SK-N-SH (cell line): ENCODE measurements at regions not wholly inside any gene's neighbourhood (a gene's known extent, or its start where the extent isn't known, plus 50 kb on each side); places are given as distances from the start of the nearest gene placed in this dataset.

ENCODE experiments used
- CTCF ChIA-PET: fragments of 300-600, 350-600 bp; formaldehyde crosslinking; extraction: SDS; loops from one replicate; lab custom pipeline; 2021; lab: Yijun Ruan, JAX
- POLR2A ChIA-PET: fragments of 350-600 bp; sonication (Branson Sonifier 250); formaldehyde crosslinking; extraction: SDS; loops from one replicate; lab custom pipeline; 2020; ENCODE audit warnings: antibody characterized with exemption, inconsistent platforms; lab: Yijun Ruan, JAX
- DNase-seq: peaks from one replicate; pipeline ENCODE4 v3.0.0; 2012
- H2AFZ ChIP-seq: fragments of 200-600 bp; sonication (generic); 2 replicates; pipeline ENCODE4 v1.8.1; 2016; ENCODE audit warnings: antibody characterized with exemption, mild to moderate bottlenecking, low read depth
- H3F3A ChIP-seq: fragments of 200-600 bp; sonication (generic); replicated peaks from 2 replicates; pipeline ENCODE3; 2016; ENCODE audit warnings: antibody characterized with exemption, mild to moderate bottlenecking; ENCODE audit not compliant: insufficient read depth
- H3K27ac ChIP-seq, 2 experiments: fragments of 200-500 bp in 1 of 2; fragments of 200-600 bp in 1 of 2; sonication (Bioruptor generic) in 1 of 2; sonication (generic), shearing (Covaris generic) in 1 of 2; 2 replicates each; pipeline versions ENCODE4 v1.5.1 to v1.6.1; 2014 to 2016; ENCODE audit warnings: low read depth in 2 of 2, inconsistent platforms in 1 of 2, low read length in 1 of 2, mild to moderate bottlenecking in 1 of 2, mixed read lengths in 1 of 2
- H3K27me3 ChIP-seq: fragments of 200-600 bp; sonication (generic), shearing (Covaris generic); 2 replicates; pipeline ENCODE4 v1.6.1; 2016; ENCODE audit warnings: mixed run types; ENCODE audit not compliant: insufficient read depth
- H3K36me3 ChIP-seq, 2 experiments: fragments of 200-500 bp in 1 of 2; fragments of 200-600 bp in 1 of 2; sonication (Bioruptor generic) in 1 of 2; sonication (generic) in 1 of 2; replicated peaks in 1 of 2; 2 replicates each; pipeline versions ENCODE3 to v1.5.1; 2014 to 2016; ENCODE audit warnings: low read length in 1 of 2, mild to moderate bottlenecking in 1 of 2; ENCODE audit not compliant: insufficient read depth in 2 of 2, control insufficient read depth in 1 of 2
- H3K4me1 ChIP-seq, 2 experiments: fragments of 200-500 bp in 1 of 2; fragments of 200-600 bp in 1 of 2; sonication (Bioruptor generic) in 1 of 2; sonication (generic), shearing (Covaris generic) in 1 of 2; 2 replicates each; pipeline versions ENCODE4 v1.5.1 to v1.6.1; 2014 to 2016; ENCODE audit warnings: low read depth in 1 of 2, low read length in 1 of 2, mixed run types in 1 of 2; ENCODE audit not compliant: insufficient read depth in 2 of 2, control insufficient read depth in 1 of 2
- H3K4me2 ChIP-seq: fragments of 200-600 bp; sonication (generic), shearing (Covaris generic); 2 replicates; pipeline ENCODE4 v1.6.1; 2017; ENCODE audit warnings: mixed run types
- H3K4me3 ChIP-seq, 2 experiments: fragments of 200-500 bp in 1 of 2; fragments of 200-600 bp in 1 of 2; sonication (Bioruptor generic) in 1 of 2; sonication (generic), shearing (Covaris generic) in 1 of 2; 2 replicates each; pipeline versions ENCODE4 v1.5.1 to v1.8.1; 2014 to 2016; ENCODE audit warnings: low read depth in 2 of 2, inconsistent platforms in 1 of 2, low read length in 1 of 2, mild to moderate bottlenecking in 1 of 2, mixed read lengths in 1 of 2, moderate library complexity in 1 of 2
- H3K79me2 ChIP-seq: fragments of 200-600 bp; sonication (generic); 2 replicates; pipeline ENCODE4 v1.8.1; 2017; ENCODE audit warnings: mild to moderate bottlenecking; ENCODE audit not compliant: insufficient read depth
- H3K9ac ChIP-seq: fragments of 200-600 bp; sonication (generic); 2 replicates; pipeline ENCODE4 v1.6.1; 2017; ENCODE audit warnings: mixed run types
- H3K9me2 ChIP-seq: fragments of 200-600 bp; sonication (generic); 2 replicates; pipeline ENCODE4 v1.6.1; 2017; ENCODE audit warnings: mixed run types
- H3K9me3 ChIP-seq: fragments of 200-600 bp; sonication (generic); 2 replicates; pipeline ENCODE4 v1.6.1; 2017; ENCODE audit warnings: mixed run types, mild to moderate bottlenecking, moderate library complexity
- H4K20me1 ChIP-seq: fragments of 200-600 bp; sonication (generic); 2 replicates; pipeline ENCODE4 v1.6.1; 2017; ENCODE audit warnings: mild to moderate bottlenecking, mixed run types; ENCODE audit not compliant: insufficient read depth
- CHD2 ChIP-seq: fragments of 150-350 bp; IDR thresholded peaks from 2 replicates; pipeline ENCODE4 v1.6.1; 2018; ENCODE audit warnings: low read length; ENCODE audit not compliant: partially characterized antibody
- ELF1 ChIP-seq: IDR thresholded peaks from 2 replicates; pipeline ENCODE4 v1.4.0; 2012
- EP300 ChIP-seq, 2 experiments: IDR thresholded peaks; 2 replicates each; pipeline versions ENCODE4 v1.4.0 to v1.6.1; 2012; ENCODE audit warnings: borderline replicate concordance in 1 of 2, low read depth in 1 of 2, low read length in 1 of 2
- EZH2phosphoT487 ChIP-seq: fragments of 200-600 bp; sonication (generic); IDR thresholded peaks from 2 replicates; pipeline ENCODE4 v1.6.1; 2017; ENCODE audit warnings: low read depth, mixed run types, mild to moderate bottlenecking, antibody characterized with exemption, moderate library complexity, borderline replicate concordance
- FOXJ3 ChIP-seq: sonication (generic); formaldehyde crosslinking; IDR thresholded peaks from 2 replicates; pipeline ENCODE4 v1.5.1; 2020; ENCODE audit warnings: mild to moderate bottlenecking, missing genetic modification reagents
- FOXM1 ChIP-seq: IDR thresholded peaks from 2 replicates; pipeline ENCODE4 v1.4.0; 2012; ENCODE audit warnings: low read depth, mild to moderate bottlenecking
- GATA2 ChIP-seq: sonication (generic); formaldehyde crosslinking; IDR thresholded peaks from 2 replicates; pipeline ENCODE4 v1.5.0; 2020; ENCODE audit warnings: mild to moderate bottlenecking, missing genetic modification reagents
- MXI1 ChIP-seq: IDR thresholded peaks from 2 replicates; pipeline ENCODE4 v1.6.1; 2012; ENCODE audit warnings: mild to moderate bottlenecking, low read depth, low read length, improper control_type of control experiment
- NFIC ChIP-seq: IDR thresholded peaks from 2 replicates; pipeline ENCODE4 v1.4.0; 2012; ENCODE audit warnings: borderline replicate concordance
- POLR2AphosphoS5 ChIP-seq: IDR thresholded peaks from 2 replicates; pipeline ENCODE4 v1.6.1; 2012; ENCODE audit warnings: low read depth, low read length
- RCOR1 ChIP-seq: fragments of 150-350 bp; IDR thresholded peaks from 2 replicates; pipeline ENCODE4 v1.6.1; 2017; ENCODE audit warnings: antibody characterized with exemption, low read length
- REST ChIP-seq: IDR thresholded peaks from 2 replicates; pipeline ENCODE4 v1.6.1; 2012; ENCODE audit warnings: mild to moderate bottlenecking, low read depth, low read length, moderate library complexity
- RFX5 ChIP-seq: IDR thresholded peaks from 2 replicates; pipeline ENCODE4 v1.6.1; 2012; ENCODE audit warnings: mild to moderate bottlenecking, improper control_type of control experiment, low read length
- SIN3A ChIP-seq: IDR thresholded peaks from 2 replicates; pipeline ENCODE4 v1.6.1; 2012; ENCODE audit warnings: low read depth, mild to moderate bottlenecking, low read length, moderate library complexity, borderline replicate concordance
- SMC3 ChIP-seq: IDR thresholded peaks from 2 replicates; pipeline ENCODE4 v1.6.1; 2012; ENCODE audit warnings: low read depth, low read length, improper control_type of control experiment
- TCF12 ChIP-seq: IDR thresholded peaks from 2 replicates; pipeline ENCODE4 v1.4.0; 2012
- TEAD4 ChIP-seq: IDR thresholded peaks from 2 replicates; pipeline ENCODE4 v1.4.0; 2012; ENCODE audit warnings: mild to moderate bottlenecking, borderline replicate concordance; ENCODE audit not compliant: insufficient read depth
- WGBS: methylation state at CpG from one replicate; pipeline ENCODE4 v1.1.6; 2017; ENCODE audit warnings: low lambda C conversion rate; 5-methylcytosine and 5-hydroxymethylcytosine counted together
- TF ChIP-seq, protein P1 (sequence below): IDR thresholded peaks from 2 replicates; pipeline ENCODE4 v1.4.0; 2012; ENCODE audit warnings: low read depth
- TF ChIP-seq, protein P2 (sequence below): fragments of 150-350 bp; IDR thresholded peaks from 2 replicates; pipeline ENCODE4 v1.6.1; 2017; ENCODE audit warnings: antibody characterized with exemption, low read length, low read depth, borderline replicate concordance
- TF ChIP-seq, protein P3 (sequence below): fragments of 200-600 bp; sonication (generic); IDR thresholded peaks from 2 replicates; pipeline ENCODE4 v1.6.1; 2017; ENCODE audit warnings: antibody characterized with exemption, mild to moderate bottlenecking, moderate library complexity

DNA sequence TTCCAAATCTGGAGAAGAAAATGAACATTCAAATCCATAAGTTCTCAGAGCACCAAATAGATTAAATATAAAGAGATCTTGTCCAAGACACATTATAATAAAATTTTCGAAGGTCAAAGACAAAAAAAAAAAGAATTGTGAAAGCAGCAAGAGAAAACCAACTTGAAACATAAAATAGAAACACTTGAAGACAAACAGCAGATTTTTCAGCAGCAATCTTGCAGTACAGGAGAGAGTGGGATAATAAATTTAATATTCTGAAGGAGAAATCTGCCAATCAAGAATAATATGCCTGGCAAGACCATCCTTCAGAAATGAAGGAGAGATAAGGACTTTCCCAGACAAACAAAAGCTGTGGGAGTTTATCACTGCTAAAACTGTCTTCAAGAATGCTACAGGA is 150.5 kb upstream of the COL8A1 start:
- Histone ChIP-seq H3K79me2 (no peaks in the 10 kb centered on the region), H3K27ac (no peak overlapping the region), H3K9me2 (no peaks in the 10 kb centered on the region), H3K4me1 (no peaks in the 10 kb centered on the region; a peak in 1 of 4 replicates)
- no peak for DNase-seq
- no peak for TF ChIP-seq GATA2 (CRISPR knock-in tag)
- TF ChIP-seq RCOR1 = no peak
- TF ChIP-seq REST = no peak
- TF ChIP-seq ELF1 = no peak
- TF ChIP-seq EZH2phosphoT487 = no peak
- TF ChIP-seq FOXJ3 (CRISPR knock-in tag) = no peak
- TF ChIP-seq EP300 (IDR thresholded peaks at IDR 0.05; ENCODE audit: borderline replicate concordance in 1 of 2, low read depth in 1 of 2, low read length in 1 of 2) = no peak
- no peak for TF ChIP-seq TCF12
- no peak for TF ChIP-seq POLR2AphosphoS5
- TF ChIP-seq, all 33 proteins: peak for 0
- no peak overlapping the region for H2AFZ ChIP-seq
- ChIA-PET POLR2A (no interaction called here), CTCF (no interaction called here)
- peaks cover 27% of the 10 kb centered on the region for H3K9me3 ChIP-seq
- WGBS = 2% methylated on average over 1 of the region's 1 CpG
- H3K9ac ChIP-seq = no peak overlapping the region
- H3F3A ChIP-seq = no peaks in the 10 kb centered on the region
- H3K36me3 ChIP-seq = no peaks in the 10 kb centered on the region
- H3K27me3 ChIP-seq = no peaks in the 10 kb centered on the region
- H3K4me3 ChIP-seq = no peak overlapping the region
- no peaks in the 10 kb centered on the region for H4K20me1 ChIP-seq
- no peak overlapping the region for H3K4me2 ChIP-seq

- H3K4me1 ChIP-seq = no peaks in the 10 kb centered on the region; a peak in 1 of 4 replicates
- no peaks in the 10 kb centered on the region for H4K20me1 ChIP-seq
- WGBS = 13% methylated on average over 3 of the region's 3 CpGs
- no peak overlapping the region for H3K4me2 ChIP-seq
- no peak overlapping the region for H3K4me3 ChIP-seq
- ChIA-PET POLR2A (no interaction called here), CTCF (no interaction called here)
- H3F3A ChIP-seq = no peaks in the 10 kb centered on the region
- H3K79me2 ChIP-seq = no peaks in the 10 kb centered on the region
- H3K27me3 ChIP-seq = no peaks in the 10 kb centered on the region
- no peak for DNase-seq
- H3K36me3 ChIP-seq = no peaks in the 10 kb centered on the region
- H3K9ac ChIP-seq = no peak overlapping the region
- H2AFZ ChIP-seq = no peak overlapping the region
- H3K27ac ChIP-seq = no peak overlapping the region
- H3K9me2 ChIP-seq = no peaks in the 10 kb centered on the region
- H3K9me3 ChIP-seq = peaks cover 21% of the 10 kb centered on the region
- TF ChIP-seq, protein P1, sequence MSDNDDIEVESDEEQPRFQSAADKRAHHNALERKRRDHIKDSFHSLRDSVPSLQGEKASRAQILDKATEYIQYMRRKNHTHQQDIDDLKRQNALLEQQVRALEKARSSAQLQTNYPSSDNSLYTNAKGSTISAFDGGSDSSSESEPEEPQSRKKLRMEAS = no peak
- TF ChIP-seq SIN3A (no peak), POLR2AphosphoS5 (no peak), RFX5 (no peak), ELF1 (no peak), SMC3 (no peak), RCOR1 (no peak), EP300 (IDR thresholded peaks at IDR 0.05; ENCODE audit: borderline replicate concordance in 1 of 2, low read depth in 1 of 2, low read length in 1 of 2) (no peak), FOXM1 (no peak), FOXJ3 (CRISPR knock-in tag) (no peak), EZH2phosphoT487 (no peak), TCF12 (no peak), CHD2 (no peak), TEAD4 (no peak), NFIC (no peak), MXI1 (no peak)
- TF ChIP-seq, protein P2, sequence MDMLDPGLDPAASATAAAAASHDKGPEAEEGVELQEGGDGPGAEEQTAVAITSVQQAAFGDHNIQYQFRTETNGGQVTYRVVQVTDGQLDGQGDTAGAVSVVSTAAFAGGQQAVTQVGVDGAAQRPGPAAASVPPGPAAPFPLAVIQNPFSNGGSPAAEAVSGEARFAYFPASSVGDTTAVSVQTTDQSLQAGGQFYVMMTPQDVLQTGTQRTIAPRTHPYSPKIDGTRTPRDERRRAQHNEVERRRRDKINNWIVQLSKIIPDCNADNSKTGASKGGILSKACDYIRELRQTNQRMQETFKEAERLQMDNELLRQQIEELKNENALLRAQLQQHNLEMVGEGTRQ = no peak
- TF ChIP-seq, protein P3, sequence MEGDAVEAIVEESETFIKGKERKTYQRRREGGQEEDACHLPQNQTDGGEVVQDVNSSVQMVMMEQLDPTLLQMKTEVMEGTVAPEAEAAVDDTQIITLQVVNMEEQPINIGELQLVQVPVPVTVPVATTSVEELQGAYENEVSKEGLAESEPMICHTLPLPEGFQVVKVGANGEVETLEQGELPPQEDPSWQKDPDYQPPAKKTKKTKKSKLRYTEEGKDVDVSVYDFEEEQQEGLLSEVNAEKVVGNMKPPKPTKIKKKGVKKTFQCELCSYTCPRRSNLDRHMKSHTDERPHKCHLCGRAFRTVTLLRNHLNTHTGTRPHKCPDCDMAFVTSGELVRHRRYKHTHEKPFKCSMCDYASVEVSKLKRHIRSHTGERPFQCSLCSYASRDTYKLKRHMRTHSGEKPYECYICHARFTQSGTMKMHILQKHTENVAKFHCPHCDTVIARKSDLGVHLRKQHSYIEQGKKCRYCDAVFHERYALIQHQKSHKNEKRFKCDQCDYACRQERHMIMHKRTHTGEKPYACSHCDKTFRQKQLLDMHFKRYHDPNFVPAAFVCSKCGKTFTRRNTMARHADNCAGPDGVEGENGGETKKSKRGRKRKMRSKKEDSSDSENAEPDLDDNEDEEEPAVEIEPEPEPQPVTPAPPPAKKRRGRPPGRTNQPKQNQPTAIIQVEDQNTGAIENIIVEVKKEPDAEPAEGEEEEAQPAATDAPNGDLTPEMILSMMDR = no peak
Observed at GRCh38 chr3:99485286-99485685, 153.1 kb upstream of the COL8A1 start.
